HG03175 (cell line): ENCODE measurements at regions not wholly inside any gene's neighbourhood (a gene's known extent, or its start where the extent isn't known, plus 50 kb on each side); places are given as distances from the start of the nearest gene placed in this dataset.
"Not testable (repeated sequence)": the region's sequence is repeated elsewhere in the genome, so short reads cannot be mapped to it uniquely, and the experiment has no call there.

Experiments used
- ATAC-seq: cut with Tn5 transposase; IDR thresholded peaks from one replicate; pipeline ENCODE4 v1.9.1; 2021; ENCODE audit warnings: mild to moderate bottlenecking, moderate library complexity; ENCODE audit not compliant: unreplicated experiment

GRCh38 chr4:4030509-4030908 lies 196.2 kb downstream of the OTOP1 start:
- ATAC-seq: not testable (repeated sequence)

- ATAC-seq: not testable (repeated sequence)
Measured at GRCh38 chr4:4031446-4032135, 195.1 kb downstream of the OTOP1 start.

- not testable (repeated sequence) for ATAC-seq
Measured at GRCh38 chr4:4032364-4032763, 194.4 kb downstream of the OTOP1 start.

GRCh38 chr4:4032801-4033605 lies 193.7 kb downstream of the OTOP1 start:
- ATAC-seq: not testable (repeated sequence)

- not testable (repeated sequence) for ATAC-seq
Measured at GRCh38 chr4:4037399-4038138, 189.2 kb downstream of the OTOP1 start.

GRCh38 chr4:4045823-4046222 lies 180.9 kb downstream of the OTOP1 start:
- not testable (repeated sequence) for ATAC-seq

GRCh38 chr4:4046686-4047085 lies 180.0 kb downstream of the OTOP1 start:
- not testable (repeated sequence) for ATAC-seq

GRCh38 chr4:4047202-4047601 lies 179.5 kb downstream of the OTOP1 start:
- not testable (repeated sequence) for ATAC-seq

- ATAC-seq: not testable (repeated sequence)
Measured at GRCh38 chr4:4048227-4048626, 178.5 kb downstream of the OTOP1 start.

GRCh38 chr4:4050781-4051180 lies 175.9 kb downstream of the OTOP1 start:
- not testable (repeated sequence) for ATAC-seq

- ATAC-seq: not testable (repeated sequence)
Measured at GRCh38 chr4:4052933-4053332, 173.8 kb downstream of the OTOP1 start.

GRCh38 chr4:4057226-4057625 lies 169.5 kb downstream of the OTOP1 start:
- ATAC-seq: not testable (repeated sequence)

- not testable (repeated sequence) for ATAC-seq
Measured at GRCh38 chr4:4084171-4084570, 142.6 kb downstream of the OTOP1 start.

GRCh38 chr4:4089716-4090419 lies 136.9 kb downstream of the OTOP1 start:
- not testable (repeated sequence) for ATAC-seq

- not testable (repeated sequence) for ATAC-seq
Measured at GRCh38 chr4:4090720-4091119, 136.0 kb downstream of the OTOP1 start.

- not testable (repeated sequence) for ATAC-seq
Measured at GRCh38 chr4:4092159-4092558, 134.6 kb downstream of the OTOP1 start.

- not testable (repeated sequence) for ATAC-seq
Measured at GRCh38 chr4:4099610-4100009, 127.1 kb downstream of the OTOP1 start.

GRCh38 chr4:4106923-4107322 lies 119.8 kb downstream of the OTOP1 start:
- not testable (repeated sequence) for ATAC-seq

GRCh38 chr4:4107411-4108107 lies 119.2 kb downstream of the OTOP1 start:
- not testable (repeated sequence) for ATAC-seq

- not testable (repeated sequence) for ATAC-seq
Measured at GRCh38 chr4:4115381-4115780, 111.3 kb downstream of the OTOP1 start.
